Renal cortical epithelial cell (primary cell): ENCODE measurements at regions not wholly inside any gene's neighbourhood (a gene's known extent, or its start where the extent isn't known, plus 50 kb on each side); places are given as distances from the start of the nearest gene placed in this dataset.

Source experiments
- DNase-seq: peaks from one replicate; pipeline ENCODE4 v3.0.0-alpha.2; 2011; ENCODE audit warnings: low read depth

DNA sequence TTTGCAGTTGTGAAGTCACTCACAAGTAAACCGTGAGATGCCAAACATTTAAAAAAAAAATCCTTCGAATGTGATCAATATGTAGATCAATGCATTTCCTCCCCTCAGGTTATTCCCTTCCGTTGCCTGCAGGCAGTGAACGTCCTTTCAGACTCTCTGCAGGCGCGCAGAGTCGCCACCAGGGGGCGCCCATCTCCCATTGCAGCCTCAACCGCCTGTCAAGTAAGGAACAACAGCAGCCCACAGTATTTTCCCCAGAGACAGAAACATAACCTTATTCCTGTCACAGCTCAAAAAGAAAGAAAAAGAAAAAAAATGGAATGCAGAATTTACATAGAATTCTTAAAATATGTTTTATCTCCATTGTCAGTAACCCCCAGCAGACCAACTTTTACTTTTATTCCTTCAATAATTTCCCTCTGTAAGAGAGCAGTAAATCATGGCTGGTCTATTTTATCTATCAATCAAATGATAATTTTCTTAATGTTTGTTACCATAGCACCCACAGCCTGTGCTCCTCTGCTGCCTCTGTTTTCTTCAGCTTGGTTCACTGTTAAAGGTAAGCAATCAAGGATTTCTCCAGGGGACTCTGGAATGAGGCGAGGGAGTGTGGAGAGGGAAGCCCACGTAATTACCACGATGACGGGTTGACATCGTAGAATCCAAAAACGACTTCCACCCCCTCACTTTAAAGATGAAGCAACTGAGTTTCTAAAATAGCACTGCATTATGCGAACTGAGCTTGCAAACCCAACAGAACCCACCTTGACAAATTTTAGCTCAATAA, 637.6 kb upstream of the ARGLU1 start:
- DNase-seq: peak; percentile 36

DNA sequence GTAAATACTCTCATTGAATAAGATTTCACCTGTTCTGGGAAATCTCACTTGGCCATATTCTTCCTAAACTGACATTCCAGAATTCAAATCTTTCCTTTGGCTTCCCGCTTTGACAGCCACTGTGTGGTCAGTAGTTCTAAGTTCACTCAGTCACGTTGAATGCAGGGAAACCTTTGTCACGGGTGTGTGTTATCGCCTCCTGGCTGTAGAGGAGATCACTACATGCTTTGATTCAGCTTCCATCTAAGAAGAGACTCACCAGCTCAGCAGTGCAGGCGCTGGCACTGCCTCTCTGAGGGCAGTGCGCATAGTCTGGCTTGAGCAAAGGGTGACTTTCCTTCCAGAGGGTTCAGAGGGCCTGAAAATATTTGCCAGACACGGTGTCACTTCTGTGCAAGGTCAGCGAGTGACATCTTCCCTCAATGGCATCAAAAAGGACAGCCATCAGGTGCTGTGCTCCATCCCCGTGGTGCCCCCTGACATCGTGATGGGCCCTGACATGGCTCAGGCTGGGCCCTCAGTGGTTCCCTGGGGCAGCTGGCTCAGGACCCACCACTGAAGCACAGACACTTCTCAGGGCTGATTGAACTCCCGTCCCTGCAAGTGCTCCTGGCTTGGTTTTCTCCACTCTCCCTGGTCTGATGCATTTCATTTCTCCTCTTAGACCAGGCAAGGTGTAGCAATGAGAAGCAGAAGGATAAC, 635.4 kb upstream of the ARGLU1 start:
- peak; percentile 45 for DNase-seq

DNA sequence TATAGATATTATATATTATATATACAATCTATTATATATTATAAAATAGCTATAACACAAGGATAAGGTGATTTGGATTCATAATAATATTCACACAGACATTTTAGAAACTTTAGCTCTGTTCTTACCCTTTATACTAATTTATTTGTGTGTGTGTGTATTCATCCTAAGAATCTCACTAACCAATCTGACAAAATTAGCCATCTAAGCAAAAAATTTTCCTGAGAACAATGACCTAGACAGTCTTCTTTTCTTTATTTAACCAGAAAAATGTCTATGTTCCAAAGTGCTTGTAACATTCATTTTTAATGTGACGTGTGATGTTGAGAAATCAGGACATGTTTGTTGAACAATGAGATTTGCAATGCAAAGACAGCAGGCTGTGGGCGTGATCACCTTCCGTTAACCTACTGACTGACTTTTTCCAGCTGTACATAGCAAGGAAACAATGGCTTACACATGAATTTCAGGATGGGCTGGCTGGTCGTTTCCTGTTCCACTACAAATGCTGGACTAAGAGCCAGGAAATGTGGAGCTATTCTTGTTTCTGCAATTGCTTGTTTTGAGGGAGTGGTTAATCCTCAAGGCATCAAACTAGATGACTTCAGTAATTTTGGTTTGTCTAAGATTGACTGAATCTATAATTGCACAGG, 634.6 kb upstream of the ARGLU1 start:
- DNase-seq: peak; percentile 88

DNA sequence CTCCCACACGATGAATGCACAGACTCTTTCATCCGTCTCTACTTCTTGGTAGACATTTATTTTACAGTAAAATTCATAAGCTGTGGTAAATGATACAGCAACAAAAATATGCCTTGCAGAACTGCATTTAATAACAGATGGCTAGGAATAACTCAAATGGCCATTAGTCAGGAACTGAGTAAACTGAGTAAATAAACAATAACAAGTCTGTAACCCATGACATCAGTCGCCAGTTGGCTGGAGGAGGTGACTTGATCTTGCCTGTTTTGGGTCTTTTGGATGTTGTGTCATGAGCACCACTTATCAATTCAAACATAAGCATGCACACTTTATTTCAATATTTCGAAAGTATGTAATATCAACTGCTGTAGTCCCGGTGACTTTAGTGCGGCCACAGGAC, 632.6 kb upstream of the ARGLU1 start:
- no peak for DNase-seq

DNA sequence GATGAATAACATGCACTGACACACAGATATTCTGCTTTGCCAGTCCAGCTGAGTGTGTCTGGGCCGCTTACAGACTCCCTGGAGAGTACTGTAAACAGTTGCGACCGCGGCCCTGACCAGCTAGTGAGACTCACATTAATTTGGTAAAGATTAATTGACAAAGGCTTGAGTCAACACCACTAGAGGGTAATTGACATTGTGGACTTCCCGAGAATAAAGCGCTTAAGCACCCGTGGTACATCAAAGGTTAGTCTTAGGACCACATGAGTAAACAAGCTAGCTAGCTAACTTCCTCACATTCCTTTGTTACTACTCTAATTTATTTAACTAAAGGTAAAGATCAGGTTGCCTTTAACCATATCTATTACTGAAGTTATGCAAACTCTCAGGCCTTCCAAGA, 624.4 kb upstream of the ARGLU1 start:
- peak; percentile 97 for DNase-seq

DNA sequence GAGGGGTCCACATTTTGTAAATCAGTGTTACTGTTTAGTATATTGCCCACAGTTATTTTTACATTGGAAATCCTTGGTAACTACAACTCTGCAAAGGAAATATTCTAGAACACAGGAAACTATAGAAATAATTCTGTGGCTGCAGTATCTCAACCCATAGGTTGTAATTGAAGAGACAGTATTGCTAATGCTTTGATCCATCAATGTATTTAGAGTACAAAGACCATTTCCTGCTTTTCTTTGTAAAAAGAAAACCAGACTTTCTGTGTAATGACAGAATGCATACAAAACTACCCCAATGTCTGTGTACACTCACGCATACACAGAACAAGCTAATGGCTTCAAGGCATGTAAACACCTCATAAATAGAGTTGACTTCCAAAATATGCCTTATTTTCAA, 622.1 kb upstream of the ARGLU1 start:
- DNase-seq: no peak

DNA sequence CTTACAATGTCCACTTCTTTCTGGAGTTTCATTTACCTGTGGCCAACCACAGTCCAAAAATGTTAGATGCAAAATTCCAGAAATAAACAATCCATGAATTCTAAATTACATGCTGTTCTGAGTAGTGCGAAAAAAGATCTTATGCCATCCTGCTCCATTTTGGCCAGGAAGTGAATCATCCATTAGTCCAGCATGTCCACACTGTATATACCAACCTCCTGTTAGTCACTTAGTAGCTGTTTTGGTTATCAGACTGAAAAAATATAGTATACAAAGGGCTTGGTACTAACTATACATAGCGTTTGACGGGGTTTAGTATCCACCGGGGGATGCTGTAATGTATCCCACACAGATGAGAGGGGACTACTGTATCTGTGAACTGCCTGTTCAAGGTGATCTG, 618.0 kb upstream of the ARGLU1 start:
- peak; percentile 35 for DNase-seq

DNA sequence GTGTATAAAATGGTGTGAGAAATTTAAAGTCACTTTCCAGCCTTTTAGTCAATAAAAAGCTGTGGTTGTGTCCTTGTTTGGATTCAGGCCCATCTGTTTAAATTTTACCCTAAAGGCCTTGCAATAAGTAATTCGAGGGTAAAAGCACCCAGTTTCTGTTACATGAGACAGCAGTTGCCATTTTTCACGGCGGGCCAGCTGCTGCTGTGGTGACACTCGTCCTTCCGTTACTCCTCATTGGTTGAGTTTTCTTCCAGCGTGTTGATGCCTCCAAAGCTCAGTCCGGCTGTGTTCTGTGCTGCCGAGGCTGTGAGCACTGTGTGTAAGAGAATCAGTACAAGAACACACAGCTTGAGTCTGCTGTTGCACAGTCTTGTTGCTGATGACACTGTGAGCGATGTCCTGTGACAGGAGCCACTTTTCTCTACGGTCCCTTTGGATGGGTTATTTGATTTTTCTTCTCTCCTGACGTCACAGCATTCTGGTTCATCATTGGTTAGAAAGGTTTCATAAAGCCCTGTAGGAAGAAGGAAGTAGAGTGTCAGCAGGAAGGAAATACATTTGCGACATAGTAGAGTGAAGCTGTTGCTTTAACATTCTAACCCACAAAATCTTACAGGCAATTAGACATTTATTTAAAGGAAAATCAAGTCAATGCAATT, 602.5 kb upstream of the ARGLU1 start:
- no peak for DNase-seq

DNA sequence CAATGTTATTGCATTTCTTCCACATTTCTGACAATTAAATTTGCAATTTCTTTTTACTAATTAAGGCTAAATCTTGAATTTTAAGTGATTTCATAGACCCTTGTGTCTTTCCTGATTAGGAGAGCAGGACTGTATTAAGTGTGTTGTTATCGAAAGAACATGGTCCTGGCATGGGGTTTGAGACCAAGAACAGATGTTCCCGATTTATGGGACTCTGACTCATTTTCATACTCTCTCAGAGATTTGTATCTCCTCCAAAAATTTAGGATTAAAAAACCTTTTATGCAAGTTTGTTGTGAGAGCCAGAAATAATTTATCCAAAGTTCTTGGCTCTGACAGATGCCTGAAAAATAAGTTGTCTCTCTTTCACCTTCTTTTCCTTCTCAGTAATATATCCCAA, 589.3 kb upstream of the ARGLU1 start:
- no peak for DNase-seq

DNA sequence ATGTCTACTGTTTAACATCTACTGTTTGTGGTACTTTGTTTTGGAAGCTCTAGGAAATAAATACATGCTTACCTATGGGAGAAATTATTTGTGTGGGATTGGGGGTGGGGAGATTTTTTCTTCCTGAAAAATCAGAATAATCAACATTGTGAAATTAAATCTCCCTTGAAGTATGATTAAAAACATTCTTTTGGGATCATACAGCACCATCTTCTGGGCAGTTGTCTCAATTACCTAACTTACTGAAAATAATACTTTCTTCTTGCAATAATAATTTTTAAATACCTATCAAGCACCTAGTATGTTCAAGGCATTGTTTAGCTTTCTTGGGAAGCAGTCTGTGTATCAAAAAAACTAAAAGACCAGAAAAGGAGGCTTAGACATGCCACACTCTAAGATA, 576.5 kb upstream of the ARGLU1 start:
- DNase-seq: peak; percentile 27

DNA sequence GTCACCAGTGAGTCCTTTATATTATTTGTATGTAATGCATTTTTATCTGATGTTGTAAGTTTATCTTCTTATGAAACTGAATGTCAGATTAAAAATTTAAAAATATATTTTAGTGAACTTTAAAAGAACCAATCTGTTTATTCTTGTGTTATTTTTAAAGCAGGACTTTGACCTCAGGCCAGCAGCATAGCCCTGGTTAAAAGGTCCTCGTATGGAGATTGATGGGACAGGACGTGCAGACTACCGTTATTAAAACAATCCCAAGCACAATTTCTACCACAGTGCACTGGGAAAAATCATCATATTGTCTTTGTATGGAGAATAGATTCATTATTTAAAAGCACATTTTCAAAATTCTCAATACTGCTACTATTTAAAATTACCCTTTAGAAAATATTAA, 573.8 kb upstream of the ARGLU1 start:
- DNase-seq: no peak

DNA sequence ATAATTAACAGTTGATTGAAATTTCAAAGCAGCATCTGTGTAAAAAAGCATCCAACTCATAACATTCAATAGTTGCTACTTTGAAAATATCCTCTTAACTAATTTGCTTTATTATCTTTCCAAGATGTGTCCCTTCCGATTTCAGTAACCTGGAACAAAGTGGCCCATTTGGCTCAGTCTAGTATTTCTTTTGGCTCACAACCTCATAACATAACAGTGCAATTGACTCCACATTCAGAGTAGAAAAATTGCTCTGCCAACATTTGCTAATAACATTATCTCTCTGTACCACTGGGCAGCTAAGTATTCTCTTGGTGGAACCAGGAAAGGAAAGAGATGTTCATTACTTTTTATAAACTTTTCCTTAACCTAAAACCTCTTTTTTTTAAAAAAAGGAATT, 571.1 kb upstream of the ARGLU1 start:
- DNase-seq: no peak

DNA sequence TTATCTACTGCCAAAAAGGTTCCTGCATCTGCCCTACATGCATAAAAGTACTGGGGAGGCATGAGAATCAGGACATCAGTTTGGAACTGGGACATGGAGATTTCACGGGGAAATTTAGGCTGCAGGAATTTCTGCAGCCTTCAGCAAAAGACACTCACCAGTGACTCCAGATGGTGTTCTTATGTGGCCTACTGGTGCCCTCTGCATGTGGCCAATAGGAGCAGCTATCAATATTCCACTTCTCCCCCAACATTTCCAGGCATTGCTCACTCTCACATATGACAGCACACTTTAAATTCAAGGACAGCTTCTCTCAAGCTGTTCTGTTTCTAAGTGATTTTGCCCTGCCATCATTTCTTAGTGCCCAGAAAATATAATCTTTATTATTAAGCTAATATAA, 570.5 kb upstream of the ARGLU1 start:
- DNase-seq: no peak

DNA sequence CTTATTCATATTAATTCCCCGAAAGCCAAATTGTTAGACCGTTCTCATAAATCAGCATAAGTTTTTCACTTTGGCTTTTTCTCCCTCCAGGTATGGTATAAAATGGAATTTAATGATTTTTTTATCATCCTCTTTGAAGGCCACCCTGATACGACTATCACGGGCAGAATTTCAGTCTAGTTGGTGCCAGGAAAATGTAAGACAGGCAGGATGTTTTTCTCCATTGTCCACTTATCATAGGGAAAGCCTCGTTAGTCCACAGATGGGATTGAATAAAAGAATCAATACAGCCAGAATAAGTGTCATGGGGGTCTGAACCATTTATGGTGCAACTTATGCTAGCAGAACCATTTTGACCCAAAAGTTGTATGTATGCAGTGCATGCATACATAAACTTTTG, 566.0 kb upstream of the ARGLU1 start:
- DNase-seq: no peak

DNA sequence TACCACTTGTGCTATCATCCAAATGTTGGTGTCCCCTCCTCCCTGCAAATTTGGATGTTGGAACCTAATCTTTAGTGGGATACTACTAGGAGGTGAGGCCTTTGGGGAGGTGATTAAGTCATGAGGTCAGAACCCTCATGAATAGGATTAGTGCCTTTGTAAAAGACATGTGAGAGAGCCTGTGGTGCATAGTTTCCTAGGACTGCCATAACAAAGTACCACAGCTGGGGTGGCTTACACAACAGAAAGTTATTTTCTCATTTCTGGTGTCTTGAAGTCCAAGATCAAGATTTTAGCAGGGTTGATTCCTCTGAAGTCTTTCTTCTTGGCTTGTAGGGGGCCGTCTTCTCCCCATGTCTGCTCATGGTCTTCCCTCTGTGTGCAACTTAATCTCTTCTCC, 562.6 kb upstream of the ARGLU1 start:
- no peak for DNase-seq

DNA sequence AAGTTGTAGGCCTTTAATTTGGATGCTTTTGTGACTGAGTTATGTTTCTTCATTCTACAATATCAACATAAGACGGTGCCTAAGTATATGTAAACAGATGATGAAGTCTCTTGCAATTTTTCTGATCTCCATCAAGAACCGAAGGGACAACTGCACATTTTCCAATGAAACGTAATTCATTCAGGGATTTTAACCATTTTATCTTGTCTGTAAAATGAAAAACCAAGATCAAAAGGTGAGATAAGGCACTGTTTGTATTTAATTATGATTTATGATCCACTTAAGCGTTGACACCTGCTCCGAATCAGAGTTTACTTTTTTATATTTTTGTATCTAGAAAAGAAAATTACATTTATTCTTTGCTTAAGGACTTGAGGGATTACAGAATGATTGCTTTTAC, 556.8 kb upstream of the ARGLU1 start:
- no peak for DNase-seq

DNA sequence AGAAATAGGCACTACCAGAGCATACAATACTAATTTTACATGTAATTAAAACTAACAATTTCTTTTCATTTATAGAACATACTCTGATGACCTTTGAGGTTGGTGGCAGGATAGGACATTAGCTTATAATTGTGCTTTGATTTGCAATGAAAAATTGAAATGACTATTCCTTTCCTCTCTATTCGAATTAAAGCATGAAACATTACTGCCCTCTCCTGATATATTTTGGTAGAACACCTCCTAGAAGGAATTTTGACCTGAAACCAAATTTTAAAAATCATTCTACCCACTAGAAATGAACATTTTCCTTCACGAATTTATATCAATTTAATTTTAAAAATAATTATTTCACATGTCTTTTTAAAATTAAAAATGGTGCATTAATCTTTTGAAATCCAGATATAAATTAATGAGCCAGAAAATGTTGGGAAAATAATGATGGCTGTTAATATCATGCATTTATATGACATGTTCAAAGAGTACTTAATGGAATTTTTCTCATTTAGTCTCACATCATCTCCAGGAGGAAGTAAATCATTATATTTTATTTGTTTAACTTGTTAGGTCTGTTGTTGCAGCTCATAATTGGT, 556.3 kb upstream of the ARGLU1 start:
- peak; percentile 32 for DNase-seq

DNA sequence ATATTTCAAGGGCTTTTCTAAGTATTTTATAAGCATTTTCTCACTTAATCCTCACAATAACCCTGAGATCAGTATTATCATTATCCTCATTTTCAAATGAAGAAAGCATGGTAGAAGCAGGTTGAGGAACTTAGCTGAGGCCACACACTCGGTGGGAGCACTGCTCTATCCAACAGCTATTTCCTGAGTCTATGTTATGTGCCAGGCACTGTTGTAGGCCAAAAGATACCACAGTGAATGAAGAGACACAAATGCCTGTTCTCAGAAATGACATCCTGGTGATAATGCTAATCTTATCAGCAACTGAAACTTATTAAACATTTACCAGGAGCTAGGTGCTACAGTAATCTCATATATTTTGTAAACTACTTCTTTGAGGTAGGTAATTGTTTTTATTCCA, 553.9 kb upstream of the ARGLU1 start:
- DNase-seq: no peak

DNA sequence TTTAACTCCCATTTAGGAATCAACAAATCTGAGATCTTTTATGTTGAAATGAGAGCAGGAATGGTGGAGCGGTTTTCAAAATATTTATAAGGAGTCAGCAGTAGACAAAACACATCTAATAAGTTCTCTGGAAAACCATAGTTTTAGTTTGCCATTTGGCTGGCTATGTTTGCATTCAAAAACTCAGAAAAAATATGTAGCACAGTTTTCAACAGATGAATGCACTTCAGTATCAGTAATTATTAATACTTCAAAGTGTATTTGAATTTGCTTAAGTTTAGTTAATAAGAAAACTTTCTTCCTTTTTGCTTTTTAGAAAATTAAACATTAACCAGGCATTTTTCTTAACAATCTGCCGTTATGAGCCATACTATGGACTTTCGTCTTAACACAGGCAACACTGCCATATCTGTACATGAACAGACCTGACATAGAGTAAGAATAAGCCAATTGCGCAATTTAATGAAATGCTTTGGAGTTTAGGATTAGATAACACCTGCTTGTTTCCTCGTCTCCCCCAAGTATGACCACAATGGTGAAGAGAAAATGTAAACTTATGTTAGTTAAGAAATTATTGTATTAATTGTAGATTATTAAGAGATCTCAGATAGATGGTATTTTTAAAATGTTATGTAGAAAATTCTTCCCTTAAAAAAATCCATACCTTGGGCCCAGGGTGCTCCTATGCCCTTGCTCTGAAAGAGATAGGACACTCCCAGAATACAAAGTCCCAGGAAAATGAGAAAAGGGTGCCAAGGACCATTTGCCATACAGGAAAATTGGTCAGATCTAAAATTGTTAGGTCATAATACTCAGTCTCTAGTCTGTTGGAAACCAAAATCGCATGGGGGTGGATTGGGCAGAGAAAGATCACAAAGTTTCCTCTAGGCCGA, 552.3 kb upstream of the ARGLU1 start:
- DNase-seq: peak; percentile 16

DNA sequence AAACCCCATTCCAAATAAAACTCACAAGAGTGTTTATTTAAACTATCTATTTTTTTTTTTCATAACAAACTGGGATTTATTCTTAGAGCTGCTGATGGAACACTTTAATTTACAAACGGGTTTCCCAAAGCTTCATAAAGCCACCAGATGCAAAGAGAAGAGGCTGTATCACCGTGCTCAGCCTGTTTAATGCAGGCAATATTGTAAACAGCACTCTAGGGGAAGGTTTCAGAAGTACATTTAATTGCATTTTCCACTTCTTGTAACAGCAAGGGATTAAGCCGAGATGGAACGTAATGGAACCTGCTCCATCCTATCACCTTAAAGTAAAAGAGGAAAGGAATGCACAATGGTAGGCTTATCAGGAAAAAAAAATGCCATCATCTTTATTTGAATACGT, 550.6 kb upstream of the ARGLU1 start:
- no peak for DNase-seq
